Endodermal cell (in vitro differentiated cells): ENCODE measurements at regions not wholly inside any gene's neighbourhood (a gene's known extent, or its start where the extent isn't known, plus 50 kb on each side); places are given as distances from the start of the nearest gene placed in this dataset.

ENCODE experiments used
- DNase-seq: peaks from one replicate; pipeline ENCODE4 v3.0.0-alpha.2; 2017
- H3K27ac ChIP-seq: 2 replicates; pipeline ENCODE4 v1.5.1; 2013; ENCODE audit warnings: mild to moderate bottlenecking, low read depth, low read length, moderate library complexity
- H3K27me3 ChIP-seq: 2 replicates; pipeline ENCODE4 v1.6.1; 2013; ENCODE audit warnings: mild to moderate bottlenecking, low read length, moderate library complexity; ENCODE audit not compliant: insufficient read depth, control insufficient read depth, poor library complexity, severe bottlenecking
- H3K36me3 ChIP-seq: 2 replicates; pipeline ENCODE4 v1.7.0; 2013; ENCODE audit warnings: mild to moderate bottlenecking, low read length, moderate library complexity; ENCODE audit not compliant: control insufficient read depth, insufficient read depth
- H3K4me1 ChIP-seq: one replicate; pipeline ENCODE4 v1.7.0; 2013; ENCODE audit warnings: low read length; ENCODE audit not compliant: control insufficient read depth, insufficient read depth
- H3K4me3 ChIP-seq: 2 replicates; pipeline ENCODE4 v1.5.1; 2013; ENCODE audit warnings: mild to moderate bottlenecking, low read length, moderate library complexity
- H3K9ac ChIP-seq: 2 replicates; pipeline ENCODE4 v1.6.1; 2013; ENCODE audit warnings: mild to moderate bottlenecking, low read length, moderate library complexity; ENCODE audit not compliant: poor library complexity, severe bottlenecking; ENCODE audit errors: extremely low read depth
- H3K9me3 ChIP-seq: 2 replicates; pipeline ENCODE4 v1.6.1; 2013; ENCODE audit warnings: mild to moderate bottlenecking, low read length, moderate library complexity; ENCODE audit not compliant: control insufficient read depth
- H3K27ac Mint-ChIP-seq: 2 replicates; pipeline ENCODE4 v1.8.0; 2020; ENCODE audit warnings: mixed read lengths
- H3K27me3 Mint-ChIP-seq: 2 replicates; pipeline ENCODE4 v1.8.0; 2021; ENCODE audit warnings: mild to moderate bottlenecking, mixed read lengths; ENCODE audit not compliant: insufficient read depth
- H3K36me3 Mint-ChIP-seq: 2 replicates; pipeline ENCODE4 v1.8.0; 2020; ENCODE audit warnings: low read depth, mixed read lengths
- H3K4me1 Mint-ChIP-seq: 2 replicates; pipeline ENCODE4 v1.8.0; 2020; ENCODE audit warnings: mixed read lengths
- H3K4me3 Mint-ChIP-seq: 2 replicates; pipeline ENCODE4 v1.8.0; 2020; ENCODE audit warnings: mild to moderate bottlenecking, moderate library complexity, mixed read lengths
- H3K9me3 Mint-ChIP-seq: 2 replicates; pipeline ENCODE4 v1.8.0; 2020; ENCODE audit warnings: mild to moderate bottlenecking, mixed read lengths
- CTCF ChIP-seq: fragments of 200-600 bp; sonication (generic); conservative IDR thresholded peaks from 2 replicates; pipeline ENCODE4 v1.5.0; 2021; ENCODE audit warnings: antibody characterized with exemption, mild to moderate bottlenecking
- WGBS, 2 experiments: methylation state at CpG; one replicate each; pipeline versions ENCODE4 v1.1.5 to v1.1.7; 2013; ENCODE audit warnings: missing lambda C conversion rate in 2 of 2, mixed read lengths in 1 of 2; ENCODE audit not compliant: insufficient coverage in 1 of 2, insufficient read length in 1 of 2; 5-methylcytosine and 5-hydroxymethylcytosine counted together

DNA sequence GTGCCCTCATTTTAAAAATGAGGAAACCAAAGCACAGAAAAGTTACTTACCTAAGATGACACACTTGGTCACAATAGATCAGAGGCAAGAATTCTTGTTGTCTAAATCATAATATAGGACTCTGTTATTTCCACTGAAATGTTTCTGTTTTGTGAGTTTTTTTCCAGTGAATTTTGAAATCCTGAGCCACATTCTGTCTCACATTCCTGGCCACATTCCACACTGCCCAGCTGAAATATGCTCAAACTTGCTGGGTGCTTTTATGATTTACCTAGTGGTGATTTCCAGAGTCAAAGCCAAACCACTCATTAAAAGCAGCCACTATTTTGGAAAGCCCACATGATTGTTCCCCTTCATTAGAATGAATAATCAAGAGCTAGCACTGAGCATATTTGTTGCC lies 82.3 kb upstream of the NPHP3 start:
- no peak overlapping the region for H3K4me3 Mint-ChIP-seq
- no peaks in the 10 kb centered on the region for H3K4me1 Mint-ChIP-seq
- no peak for DNase-seq
- H3K4me1 ChIP-seq, result no peaks in the 10 kb centered on the region
- H3K9me3 ChIP-seq, result no peaks in the 10 kb centered on the region
- H3K36me3 ChIP-seq, result no peaks in the 10 kb centered on the region
- H3K27me3 Mint-ChIP-seq, result no peaks in the 10 kb centered on the region
- no peaks in the 10 kb centered on the region for H3K9me3 Mint-ChIP-seq
- H3K9ac ChIP-seq, result no peak overlapping the region
- no peaks in the 10 kb centered on the region for H3K27me3 ChIP-seq
- no peak overlapping the region for H3K27ac Mint-ChIP-seq
- no peaks in the 10 kb centered on the region for H3K36me3 Mint-ChIP-seq
- no peak for TF ChIP-seq CTCF
- H3K27ac ChIP-seq, result no peak overlapping the region
- H3K4me3 ChIP-seq, result no peak overlapping the region

DNA sequence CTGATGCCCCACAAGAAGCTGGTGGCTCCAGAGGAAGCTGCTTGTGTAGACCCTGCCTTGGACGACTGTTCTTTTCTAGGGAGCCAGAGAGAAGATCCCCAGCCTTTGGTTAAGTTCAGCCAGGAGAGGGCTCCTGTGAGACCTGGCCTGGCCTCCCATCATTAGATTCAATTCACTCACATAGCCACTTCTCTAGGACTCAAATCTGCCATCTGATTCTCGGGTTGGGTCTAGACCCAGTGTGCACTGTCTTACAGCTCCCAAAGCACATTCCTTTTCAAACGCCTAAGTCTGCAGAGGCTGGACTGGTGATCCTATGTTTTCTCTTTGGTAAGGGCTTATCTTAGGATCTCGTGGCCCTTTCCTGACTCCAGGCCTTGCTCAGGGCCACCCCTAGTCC lies 81.7 kb upstream of the NPHP3 start:
- Mint-ChIP-seq H3K27me3 (no peaks in the 10 kb centered on the region), H3K4me1 (no peaks in the 10 kb centered on the region), H3K4me3 (no peak overlapping the region), H3K36me3 (no peaks in the 10 kb centered on the region), H3K9me3 (no peaks in the 10 kb centered on the region), H3K27ac (no peak overlapping the region)
- no peak overlapping the region for H3K4me3 ChIP-seq
- no peaks in the 10 kb centered on the region for H3K9me3 ChIP-seq
- no peak overlapping the region for H3K9ac ChIP-seq
- DNase-seq, result peak; percentile 76
- no peaks in the 10 kb centered on the region for H3K4me1 ChIP-seq
- TF ChIP-seq CTCF, result peak; percentile 76
- WGBS, 2 experiments, result 75 to 83% methylated on average over 3 to 4 of the region's 4 CpGs
- H3K27ac ChIP-seq, result no peak overlapping the region
- H3K27me3 ChIP-seq, result no peaks in the 10 kb centered on the region
- H3K36me3 ChIP-seq, result no peaks in the 10 kb centered on the region

GRCh38 chr3:132800958-132801357 lies 78.7 kb upstream of the NPHP3 start:
- no peak for TF ChIP-seq CTCF
- H3K27ac ChIP-seq, result no peak overlapping the region
- no peak overlapping the region for H3K9ac ChIP-seq
- Mint-ChIP-seq H3K27me3 (no peaks in the 10 kb centered on the region), H3K36me3 (no peaks in the 10 kb centered on the region), H3K4me1 (no peaks in the 10 kb centered on the region), H3K4me3 (no peak overlapping the region), H3K27ac (no peak overlapping the region), H3K9me3 (no peaks in the 10 kb centered on the region)
- H3K27me3 ChIP-seq, result no peaks in the 10 kb centered on the region
- no peaks in the 10 kb centered on the region for H3K4me1 ChIP-seq
- no peaks in the 10 kb centered on the region for H3K9me3 ChIP-seq
- H3K36me3 ChIP-seq, result no peaks in the 10 kb centered on the region
- WGBS, 2 experiments, result 60 to 100% methylated on average over 1 to 2 of the region's 2 CpGs
- DNase-seq, result no peak
- H3K4me3 ChIP-seq, result no peak overlapping the region
